ENCODE measurements at regions not wholly inside any gene's neighbourhood (a gene's known extent, or its start where the extent isn't known, plus 50 kb on each side); places are given as distances from the start of the nearest gene placed in this dataset.

DNA sequence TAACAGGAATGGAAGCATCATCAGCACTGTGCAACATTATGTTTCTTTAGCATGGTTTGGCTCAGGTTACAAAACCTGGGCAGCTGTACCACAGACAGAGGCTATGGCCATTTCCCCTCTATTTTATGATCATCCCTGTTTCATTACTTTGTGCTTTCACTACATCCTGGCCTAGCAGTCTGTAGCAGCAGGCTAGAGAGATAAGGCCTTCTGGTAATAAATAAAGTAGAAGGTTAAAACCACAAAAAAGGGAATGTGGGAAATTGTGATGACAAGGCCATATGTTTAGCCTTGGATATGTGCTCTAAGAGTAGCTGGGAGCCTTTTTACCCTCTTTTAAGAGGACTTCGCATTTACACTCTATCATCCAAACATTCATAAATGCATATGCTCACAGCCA is 266.2 kb upstream of the PHF14 start:
- no TSS peak for BruUV-seq (replicated peaks)
- Histone ChIP-seq H3K9ac (ENCODE audit: low read length) (no peak overlapping the region), H3K79me2 (ENCODE audit: insufficient read depth, low read length) (no peaks in the 10 kb centered on the region), H3K9me2 (ENCODE audit: insufficient read depth) (no peaks in the 10 kb centered on the region), H3K4me1 (ENCODE audit: control insufficient read depth in 1 of 2, insufficient read depth in 2 of 2, low read length in 2 of 2) (no peaks in the 10 kb centered on the region), H3K4me3 (replicated peaks in 1 of 2; ENCODE audit: low read depth in 1 of 2, low read length in 2 of 2) (no peak overlapping the region), H3K9me3 (ENCODE audit: control insufficient read depth in 1 of 2, insufficient read depth in 1 of 2, low read depth in 1 of 2, low read length in 2 of 2) (no peaks in the 10 kb centered on the region), H3K27ac (ENCODE audit: low read depth, low read length) (no peak overlapping the region), H4K20me1 (ENCODE audit: insufficient read depth) (no peaks in the 10 kb centered on the region), H3K36me3 (ENCODE audit: control insufficient read depth in 1 of 2, insufficient read depth in 2 of 2, low read length in 2 of 2) (no peaks in the 10 kb centered on the region), H3K4me2 (ENCODE audit: low read length) (no peak overlapping the region), H3K27me3 (ENCODE audit: insufficient read depth, low read length) (no peaks in the 10 kb centered on the region), H2AFZ (ENCODE audit: low read depth, low read length, poor library complexity, severe bottlenecking) (no peak overlapping the region)
- ChIA-PET POLR2A (no interaction called here), CTCF (no interaction called here), RAD21 (ENCODE audit: low non-redundant PET in 1 of 2, low total read pairs in 2 of 2, uncharacterized antibody in 2 of 2, unreplicated experiment in 2 of 2) (no interaction called here)
- no peak for TF ChIP-seq ZFX (IDR thresholded peaks at IDR 0.05)
- no peak for TF ChIP-seq CEBPB (IDR thresholded peaks at IDR 0.05; ENCODE audit: low read depth)
- TF ChIP-seq SIN3A (IDR thresholded peaks at IDR 0.05; ENCODE audit: low read depth) = no peak
- TF ChIP-seq RAD21 (IDR thresholded peaks at IDR 0.05; ENCODE audit: low read depth) = no peak
- TF ChIP-seq, protein P1, sequence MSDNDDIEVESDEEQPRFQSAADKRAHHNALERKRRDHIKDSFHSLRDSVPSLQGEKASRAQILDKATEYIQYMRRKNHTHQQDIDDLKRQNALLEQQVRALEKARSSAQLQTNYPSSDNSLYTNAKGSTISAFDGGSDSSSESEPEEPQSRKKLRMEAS (IDR thresholded peaks at IDR 0.05) = no peak
- TF ChIP-seq POLR2A (IDR thresholded peaks at IDR 0.05; ENCODE audit: borderline replicate concordance, extremely low read depth, insufficient read depth, insufficient read length) = no peak
- no peak for TF ChIP-seq SRF (IDR thresholded peaks at IDR 0.05; ENCODE audit: low read depth)
- no peak for TF ChIP-seq POLR2AphosphoS5 (IDR thresholded peaks at IDR 0.05; ENCODE audit: low read depth, low read length)
- no peak for TF ChIP-seq EZH2phosphoT487 (IDR thresholded peaks at IDR 0.05; ENCODE audit: borderline replicate concordance)
- TF ChIP-seq ZBTB33 (IDR thresholded peaks at IDR 0.05; ENCODE audit: extremely low read depth, insufficient replicate concordance, low read length) = no peak
- TF ChIP-seq EZH2 (IDR thresholded peaks at IDR 0.05) = no peak
- no peak for TF ChIP-seq SP1 (IDR thresholded peaks at IDR 0.05; ENCODE audit: low read depth)
- TF ChIP-seq ATF3 (IDR thresholded peaks at IDR 0.05) = no peak
- DNase-seq (ENCODE audit: low read depth, low spot score) (no peak), ATAC-seq (no peak)
- intact Hi-C loops (cut with micrococcal nuclease) = no loop called here
